HL-60 (cell line): ENCODE measurements at regions not wholly inside any gene's neighbourhood (a gene's known extent, or its start where the extent isn't known, plus 50 kb on each side); places are given as distances from the start of the nearest gene placed in this dataset.

Source experiments
- DNase-seq, 2 experiments: peaks; one replicate each; pipeline ENCODE4 v3.0.0-alpha.2; 2010 to 2020; ENCODE audit warnings: low read depth in 1 of 2, low spot score in 1 of 2
- H3K27ac ChIP-seq: fragments of 250-450 bp; sonication (Bioruptor Pico); replicated peaks from 2 replicates; pipeline ENCODE4 v1.5.1; 2020; ENCODE audit warnings: mild to moderate bottlenecking, moderate library complexity
- H3K27me3 ChIP-seq: fragments of 250-450 bp; sonication (Bioruptor Pico); 2 replicates; pipeline ENCODE4 v1.5.1; 2021; ENCODE audit warnings: mild to moderate bottlenecking, moderate library complexity; ENCODE audit not compliant: insufficient read depth, poor library complexity, severe bottlenecking
- H3K4me3 ChIP-seq: replicated peaks from 2 replicates; pipeline ENCODE4 v1.5.1; 2011; ENCODE audit warnings: mild to moderate bottlenecking, control low read depth, low read length; ENCODE audit not compliant: insufficient read depth
- CTCF ChIP-seq: IDR thresholded peaks from one replicate; pipeline ENCODE4 v1.5.1; 2011; ENCODE audit warnings: low read length, control low read depth, inconsistent platforms; ENCODE audit not compliant: insufficient read depth
- GABPA ChIP-seq: IDR thresholded peaks from 2 replicates; pipeline ENCODE4 v1.6.1; 2012; ENCODE audit warnings: low read depth
- POLR2AphosphoS5 ChIP-seq: IDR thresholded peaks from 2 replicates; pipeline ENCODE4 v1.6.1; 2012; ENCODE audit warnings: low read depth
- REST ChIP-seq: IDR thresholded peaks from 2 replicates; pipeline ENCODE4 v1.6.1; 2012; ENCODE audit warnings: low read depth; ENCODE audit not compliant: insufficient replicate concordance
- SPI1 ChIP-seq: IDR thresholded peaks from 2 replicates; pipeline ENCODE4 v1.6.1; 2012; ENCODE audit warnings: low read depth, mild to moderate bottlenecking, borderline replicate concordance

DNA sequence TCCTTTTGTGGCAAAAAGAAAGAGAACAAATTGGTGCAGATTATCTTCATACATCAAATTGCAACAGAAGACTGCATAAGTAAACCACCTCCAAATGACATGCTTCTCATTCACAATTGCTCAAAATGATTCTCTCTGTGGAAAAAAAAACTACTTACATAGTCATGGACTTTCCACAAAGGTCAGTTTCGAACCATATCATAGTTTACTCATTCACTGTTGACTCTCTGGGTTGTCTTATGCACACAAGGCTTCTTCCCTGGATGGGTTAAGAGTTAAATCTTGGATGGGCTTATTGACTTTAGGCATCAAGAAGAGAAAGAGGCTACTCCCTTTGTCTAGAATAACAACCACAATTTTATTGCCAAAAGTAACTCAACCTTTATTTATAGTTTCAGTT lies 91.3 kb upstream of the RAB27B start:
- H3K27ac ChIP-seq = no peak overlapping the region
- TF ChIP-seq GABPA (no peak), REST (no peak), POLR2AphosphoS5 (no peak), CTCF (no peak), SPI1 (no peak)
- DNase-seq = no peak
- H3K27me3 ChIP-seq = no peaks in the 10 kb centered on the region
- no peak overlapping the region for H3K4me3 ChIP-seq

- no peaks in the 10 kb centered on the region for H3K27me3 ChIP-seq
- no peak for DNase-seq
- TF ChIP-seq CTCF (no peak), REST (no peak), GABPA (no peak), SPI1 (no peak), POLR2AphosphoS5 (no peak)
- no peak overlapping the region for H3K27ac ChIP-seq
- H3K4me3 ChIP-seq = no peak overlapping the region
These were observed 90.3 kb upstream of the RAB27B start for GRCh38 chr18:54737986-54738385.

DNA sequence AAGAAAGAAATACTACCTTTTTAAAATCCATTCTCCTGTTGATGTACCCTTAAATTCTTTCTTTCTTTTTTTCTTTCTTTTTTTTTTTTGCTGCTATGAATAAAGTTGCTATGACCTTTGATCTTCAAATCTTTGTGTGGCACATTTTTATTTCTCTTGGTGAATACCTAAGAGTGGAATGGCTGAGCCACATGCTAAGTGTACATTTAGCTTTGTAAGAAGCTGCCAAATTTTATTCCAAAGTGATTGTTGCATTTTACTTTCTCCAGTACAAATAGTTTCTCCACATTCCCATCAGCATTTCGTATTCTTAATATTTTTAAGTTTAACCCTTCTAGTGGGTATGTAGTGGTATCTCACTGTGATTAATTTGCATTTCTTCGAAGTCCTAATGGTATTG lies 88.8 kb upstream of the RAB27B start:
- H3K4me3 ChIP-seq = no peak overlapping the region
- no peaks in the 10 kb centered on the region for H3K27me3 ChIP-seq
- no peak overlapping the region for H3K27ac ChIP-seq
- TF ChIP-seq CTCF (no peak), REST (no peak), GABPA (no peak), POLR2AphosphoS5 (no peak), SPI1 (no peak)
- no peak for DNase-seq
